Mammary epithelial cell (primary cell): ENCODE measurements at regions not wholly inside any gene's neighbourhood (a gene's known extent, or its start where the extent isn't known, plus 50 kb on each side); places are given as distances from the start of the nearest gene placed in this dataset.

Experiments used
- CTCF ChIP-seq, 2 donors: IDR thresholded peaks in 1 of 2; conservative IDR thresholded peaks in 1 of 2; 2 replicates each; pipeline ENCODE4 v1.5.1; 2011 to 2012; ENCODE audit warnings: inconsistent platforms in 2 of 2, low read length in 2 of 2, mild to moderate bottlenecking in 2 of 2, control low read depth in 1 of 2, low read depth in 1 of 2; ENCODE audit not compliant: insufficient read depth in 1 of 2; ENCODE audit errors: extremely low read depth in 1 of 2
- EZH2 ChIP-seq: IDR thresholded peaks from 2 replicates; pipeline ENCODE4 v1.6.1; 2012; ENCODE audit warnings: low read length, inconsistent platforms, borderline replicate concordance

- TF ChIP-seq EZH2 = no peak
- no peak for TF ChIP-seq CTCF (conservative IDR thresholded peaks at IDR 0.05 in 1 of 2, IDR thresholded peaks at IDR 0.05 in 1 of 2; ENCODE audit: extremely low read depth in 1 of 2, insufficient read depth in 1 of 2, low read depth in 1 of 2, low read length in 2 of 2)
These were observed 158.4 kb downstream of the RNF152 start for GRCh38 chr18:61734396-61734795.
